Fibroblast of lung (primary cell): ENCODE measurements at regions not wholly inside any gene's neighbourhood (a gene's known extent, or its start where the extent isn't known, plus 50 kb on each side); places are given as distances from the start of the nearest gene placed in this dataset.
"Not testable (repeated sequence)": the region's sequence is repeated elsewhere in the genome, so short reads cannot be mapped to it uniquely, and the experiment has no call there.

Experiments used
- DNase-seq, 2 donors: peaks; one replicate each; pipeline versions ENCODE4 v3.0.0 to v3.0.0-alpha.2; 2010; ENCODE audit warnings: low read depth in 2 of 2
- H2AFZ ChIP-seq: 2 replicates; pipeline ENCODE4 v1.5.1; 2012; ENCODE audit warnings: low read length, control low read depth, inconsistent platforms
- H3K27ac ChIP-seq: 2 replicates; pipeline ENCODE4 v1.5.1; 2011; ENCODE audit warnings: low read length, control low read depth; ENCODE audit not compliant: insufficient read depth
- H3K27me3 ChIP-seq: 2 replicates; pipeline ENCODE4 v1.5.1; 2011; ENCODE audit warnings: mild to moderate bottlenecking, low read length; ENCODE audit not compliant: control insufficient read depth, insufficient read depth
- H3K36me3 ChIP-seq: 2 replicates; pipeline ENCODE4 v1.5.1; 2011; ENCODE audit warnings: low read length; ENCODE audit not compliant: control insufficient read depth, insufficient read depth
- H3K4me1 ChIP-seq: 2 replicates; pipeline ENCODE4 v1.5.1; 2011; ENCODE audit warnings: low read length; ENCODE audit not compliant: control insufficient read depth, insufficient read depth; ENCODE audit errors: extremely low read depth
- H3K4me2 ChIP-seq: 2 replicates; pipeline ENCODE4 v1.5.1; 2011; ENCODE audit warnings: low read length, control low read depth; ENCODE audit not compliant: insufficient read depth; ENCODE audit errors: extremely low read depth
- H3K4me3 ChIP-seq, 4 experiments: fragments of 200-600 bp in 1 of 4; sonication (generic) in 1 of 4; replicated peaks in 1 of 4; 2 replicates each; pipeline ENCODE4 v1.5.1; 2011 to 2016; ENCODE audit warnings: low read length in 4 of 4, low read depth in 3 of 4, mild to moderate bottlenecking in 3 of 4, control low read depth in 2 of 4, inconsistent platforms in 1 of 4, mixed read lengths in 1 of 4; ENCODE audit not compliant: insufficient read depth in 1 of 4; ENCODE audit errors: control extremely low read depth in 1 of 4
- H3K79me2 ChIP-seq: 2 replicates; pipeline ENCODE4 v1.5.1; 2012; ENCODE audit warnings: mild to moderate bottlenecking, low read length, inconsistent platforms; ENCODE audit not compliant: control insufficient read depth, insufficient read depth
- H3K9ac ChIP-seq: 2 replicates; pipeline ENCODE4 v1.5.1; 2011; ENCODE audit warnings: mild to moderate bottlenecking, low read length, control low read depth; ENCODE audit not compliant: insufficient read depth
- H3K9me3 ChIP-seq: 2 replicates; pipeline ENCODE4 v1.5.1; 2012; ENCODE audit warnings: low read depth, low read length; ENCODE audit not compliant: control insufficient read depth, insufficient read depth
- H4K20me1 ChIP-seq: 2 replicates; pipeline ENCODE4 v1.5.1; 2011; ENCODE audit warnings: low read length; ENCODE audit not compliant: control insufficient read depth, insufficient read depth; ENCODE audit errors: extremely low read depth

DNA sequence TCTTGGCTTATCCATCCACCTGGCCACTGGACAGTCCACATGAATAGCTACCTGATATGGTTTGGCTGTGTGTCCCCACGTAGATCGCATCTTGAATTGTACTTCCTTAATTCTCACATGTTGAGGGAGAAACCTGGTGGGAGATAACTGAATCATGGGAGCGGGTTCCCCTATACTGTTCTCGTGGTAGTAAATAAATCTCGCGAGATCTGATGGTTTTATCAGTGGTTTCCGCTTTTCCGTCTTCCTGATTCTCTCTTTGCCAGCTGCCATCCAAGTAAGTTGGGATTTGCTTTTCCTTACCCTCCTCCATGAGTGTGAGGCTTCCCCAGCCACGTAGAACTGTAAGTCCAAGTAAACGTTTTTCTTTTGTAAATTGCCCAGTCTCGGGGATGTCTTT lies 720.8 kb downstream of the PRIM2 start:
- not testable (repeated sequence) for H3K27ac ChIP-seq, H3K9ac ChIP-seq, DNase-seq, H3K9me3 ChIP-seq, H3K79me2 ChIP-seq, H3K36me3 ChIP-seq, H4K20me1 ChIP-seq, H2AFZ ChIP-seq, H3K4me3 ChIP-seq, H3K4me1 ChIP-seq, H3K27me3 ChIP-seq, H3K4me2 ChIP-seq

- not testable (repeated sequence) for H2AFZ ChIP-seq, H4K20me1 ChIP-seq, H3K36me3 ChIP-seq, H3K9ac ChIP-seq, H3K27me3 ChIP-seq, H3K4me1 ChIP-seq, H3K27ac ChIP-seq, H3K9me3 ChIP-seq, DNase-seq, H3K79me2 ChIP-seq, H3K4me3 ChIP-seq, H3K4me2 ChIP-seq
Observed at GRCh38 chr6:58046584-58046983, 729.2 kb downstream of the PRIM2 start.

DNA sequence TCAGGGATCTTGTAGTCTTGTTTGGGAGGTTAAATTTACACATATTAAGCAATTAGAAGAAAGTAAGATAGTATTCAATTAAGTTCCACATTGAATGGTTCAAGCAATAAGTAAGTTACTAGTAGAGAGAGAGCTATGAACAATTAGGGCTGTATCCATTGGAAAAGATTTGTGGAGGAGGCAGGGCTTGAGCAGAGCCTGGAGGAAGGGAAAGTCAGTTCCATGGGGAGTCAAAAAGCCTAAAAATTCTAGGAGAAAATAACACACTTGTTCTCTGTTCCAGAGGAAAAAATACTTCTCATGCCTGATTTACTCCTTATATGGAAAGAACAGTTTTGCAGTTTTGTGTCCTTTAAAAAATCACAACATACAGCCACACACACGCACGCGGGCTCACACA lies 730.0 kb downstream of the PRIM2 start:
- H3K9me3 ChIP-seq, DNase-seq, H3K4me2 ChIP-seq, H3K27ac ChIP-seq, H3K9ac ChIP-seq, H3K4me3 ChIP-seq, H3K27me3 ChIP-seq, H3K79me2 ChIP-seq, H3K36me3 ChIP-seq, H3K4me1 ChIP-seq, H4K20me1 ChIP-seq, H2AFZ ChIP-seq: not testable (repeated sequence)

DNA sequence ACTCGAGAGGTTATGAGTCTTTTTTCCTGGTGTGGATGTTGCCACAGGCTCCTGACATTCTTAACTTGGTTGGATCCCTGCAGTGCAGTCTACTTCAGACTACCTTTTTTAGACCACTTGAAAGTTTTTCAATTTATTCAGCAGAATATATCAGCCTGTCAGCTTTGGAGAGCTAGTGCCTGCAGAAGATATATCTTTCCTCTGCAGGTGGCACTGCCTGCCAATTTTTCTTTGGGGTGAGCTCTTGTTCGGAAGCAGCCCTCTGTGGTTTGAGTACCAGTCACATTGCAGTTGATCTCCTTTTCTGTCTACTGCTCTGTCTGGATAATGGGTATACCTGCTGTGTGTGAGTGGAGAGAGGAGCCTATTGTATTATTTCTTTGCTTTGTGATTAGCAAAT lies 730.4 kb downstream of the PRIM2 start:
- H3K9ac ChIP-seq, H3K36me3 ChIP-seq, H3K4me1 ChIP-seq, H3K27ac ChIP-seq, DNase-seq, H3K9me3 ChIP-seq, H3K27me3 ChIP-seq, H3K4me3 ChIP-seq, H3K79me2 ChIP-seq, H4K20me1 ChIP-seq, H2AFZ ChIP-seq, H3K4me2 ChIP-seq: not testable (repeated sequence)

DNA sequence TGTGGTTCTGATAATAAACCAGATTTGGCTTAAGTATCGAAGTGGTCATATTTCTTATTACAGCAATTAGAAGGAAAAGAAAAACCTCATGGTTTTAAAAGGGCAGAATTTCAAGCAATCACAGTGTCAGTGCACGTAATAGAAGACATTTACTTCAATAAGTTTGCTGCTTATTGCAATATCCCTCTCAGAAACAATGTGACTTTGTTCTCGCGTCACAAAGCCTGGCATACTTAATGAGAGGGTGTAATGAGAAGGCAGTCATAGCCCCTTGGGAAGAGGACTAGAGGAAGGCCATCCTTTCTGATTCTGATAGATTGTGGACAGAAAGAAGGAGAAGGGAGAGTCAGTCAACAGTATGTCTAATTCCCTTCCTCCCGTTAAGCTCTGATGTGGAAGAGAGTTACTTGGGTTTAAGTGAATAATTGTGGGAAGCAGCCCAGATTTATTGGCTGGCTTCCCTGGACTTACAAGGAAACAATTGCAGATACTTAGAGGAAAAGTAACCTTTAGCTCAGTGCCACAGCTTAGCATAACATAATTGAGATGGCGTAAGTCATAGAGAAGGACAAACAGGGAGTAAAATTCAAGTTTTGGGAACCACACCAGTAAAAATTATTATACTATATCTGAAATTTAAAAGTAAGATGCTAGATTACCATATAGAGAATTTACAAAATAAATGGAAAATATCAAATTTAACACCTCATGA lies 738.2 kb downstream of the PRIM2 start:
- not testable (repeated sequence) for H2AFZ ChIP-seq, H3K79me2 ChIP-seq, H3K4me1 ChIP-seq, H3K9ac ChIP-seq, H3K27me3 ChIP-seq, H3K9me3 ChIP-seq, H3K4me2 ChIP-seq, DNase-seq, H3K4me3 ChIP-seq, H3K27ac ChIP-seq, H4K20me1 ChIP-seq, H3K36me3 ChIP-seq

GRCh38 chr6:58059701-58060100 lies 742.3 kb downstream of the PRIM2 start:
- not testable (repeated sequence) for H2AFZ ChIP-seq, H3K4me1 ChIP-seq, H3K4me2 ChIP-seq, H3K9me3 ChIP-seq, DNase-seq, H4K20me1 ChIP-seq, H3K9ac ChIP-seq, H3K36me3 ChIP-seq, H3K4me3 ChIP-seq, H3K27me3 ChIP-seq, H3K27ac ChIP-seq, H3K79me2 ChIP-seq

- H3K9me3 ChIP-seq, H3K4me2 ChIP-seq, H3K27me3 ChIP-seq, H3K36me3 ChIP-seq, H3K79me2 ChIP-seq, H3K27ac ChIP-seq, H4K20me1 ChIP-seq, H3K9ac ChIP-seq, DNase-seq, H3K4me1 ChIP-seq, H3K4me3 ChIP-seq, H2AFZ ChIP-seq: not testable (repeated sequence)
Observed at GRCh38 chr6:58063542-58063941, 746.1 kb downstream of the PRIM2 start.
